ENCODE measurements at regions not wholly inside any gene's neighbourhood (a gene's known extent, or its start where the extent isn't known, plus 50 kb on each side); places are given as distances from the start of the nearest gene placed in this dataset.

DNA sequence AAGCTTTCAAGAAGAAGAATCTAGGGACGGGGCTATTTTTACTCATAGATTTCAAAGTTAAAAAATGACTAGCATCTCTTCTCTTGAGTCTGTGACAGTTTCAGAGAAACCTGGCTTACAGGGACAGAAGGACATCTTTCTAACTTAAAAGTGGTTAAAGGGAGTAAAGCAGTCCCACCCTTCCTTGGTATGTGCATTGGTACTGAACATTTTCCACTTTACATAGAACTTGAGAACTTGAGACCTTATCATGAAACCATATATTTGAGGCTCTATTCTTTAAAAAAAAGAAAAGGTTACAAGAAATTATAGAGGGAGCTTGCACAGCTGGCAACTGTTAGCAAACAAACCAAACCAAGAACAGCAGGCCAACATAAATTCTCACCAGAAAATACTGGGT, 73.4 kb upstream of the GAREM1 start:
- Histone ChIP-seq H2BK15ac (replicated peaks; ENCODE audit: low read depth) (no peak overlapping the region), H3K9ac (ENCODE audit: low read length) (no peak overlapping the region), H3K79me1 (ENCODE audit: low read length) (no peaks in the 10 kb centered on the region), H3K27ac (ENCODE audit: low read depth, low read length) (no peak overlapping the region), H3K18ac (ENCODE audit: low read length) (no peak overlapping the region), H3K4me2 (ENCODE audit: low read length) (no peak overlapping the region), H3K4me1 (ENCODE audit: control insufficient read depth, low read depth, low read length) (peaks cover 2% of the 10 kb centered on the region), H3K27me3 (ENCODE audit: insufficient read depth, low read length, poor library complexity) (no peaks in the 10 kb centered on the region), H3K23ac (ENCODE audit: low read length) (no peak overlapping the region), H3K4ac (ENCODE audit: low read depth, low read length) (no peak overlapping the region), H4K8ac (ENCODE audit: low read depth, low read length) (no peak overlapping the region), H4K5ac (ENCODE audit: low read length) (no peak overlapping the region), H3K56ac (ENCODE audit: low read length) (no peak overlapping the region), H2BK120ac (ENCODE audit: low read depth, low read length) (no peak overlapping the region), H2BK5ac (ENCODE audit: low read length) (no peak overlapping the region), H3K4me3 (ENCODE audit: low read length) (no peak overlapping the region), H2AK5ac (ENCODE audit: low read length) (no peak overlapping the region), H3K79me2 (ENCODE audit: control insufficient read depth, insufficient read depth, low read length) (no peaks in the 10 kb centered on the region), H3K36me3 (ENCODE audit: control insufficient read depth, insufficient read depth, low read length) (no peaks in the 10 kb centered on the region)
- DNase-seq, result no peak
- no CpG with 5 or more reads among the region's 1 CpG for WGBS (ENCODE audit: extremely low coverage, insufficient coverage, low lambda C conversion rate)

DNA sequence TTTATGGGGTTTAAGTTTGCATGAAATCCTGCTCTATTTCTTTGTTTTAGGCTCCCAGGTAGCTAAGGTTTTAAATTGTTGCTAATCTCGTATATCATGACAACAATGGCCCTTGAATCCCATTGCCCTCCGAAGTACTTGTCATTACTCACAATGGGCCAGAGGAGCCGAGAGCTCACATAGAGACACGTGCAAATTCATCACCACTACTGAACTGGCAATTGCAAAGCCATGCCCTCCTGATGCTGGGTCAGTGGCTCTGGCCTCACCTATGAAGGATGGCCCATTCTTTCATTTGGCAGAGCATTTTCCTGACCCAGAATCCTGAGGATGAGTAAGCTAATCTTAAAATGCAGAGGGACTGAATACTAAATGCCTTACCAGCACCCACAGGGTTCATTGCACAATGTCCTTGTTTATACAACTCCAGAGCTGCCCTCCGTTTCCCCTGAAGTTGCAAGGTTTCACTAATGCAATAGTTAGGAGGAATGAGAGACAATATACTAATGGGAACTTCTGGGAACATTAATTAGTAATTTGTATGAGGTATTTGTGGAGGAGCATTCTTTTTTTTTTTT, 71.6 kb upstream of the GAREM1 start:
- no peak overlapping the region for H3K23ac ChIP-seq (ENCODE audit: low read length)
- no peaks in the 10 kb centered on the region for H3K36me3 ChIP-seq (ENCODE audit: control insufficient read depth, insufficient read depth, low read length)
- H4K5ac ChIP-seq (ENCODE audit: low read length), result no peak overlapping the region
- H3K79me1 ChIP-seq (ENCODE audit: low read length), result no peaks in the 10 kb centered on the region
- no peak overlapping the region for H2BK120ac ChIP-seq (ENCODE audit: low read depth, low read length)
- H3K27me3 ChIP-seq (ENCODE audit: insufficient read depth, low read length, poor library complexity), result no peaks in the 10 kb centered on the region
- no peak overlapping the region for H3K27ac ChIP-seq (ENCODE audit: low read depth, low read length)
- H4K8ac ChIP-seq (ENCODE audit: low read depth, low read length), result no peak overlapping the region
- no peak overlapping the region for H3K9ac ChIP-seq (ENCODE audit: low read length)
- H3K18ac ChIP-seq (ENCODE audit: low read length), result no peak overlapping the region
- H3K56ac ChIP-seq (ENCODE audit: low read length), result no peak overlapping the region
- H2BK5ac ChIP-seq (ENCODE audit: low read length), result no peak overlapping the region
- no peak overlapping the region for H3K4me2 ChIP-seq (ENCODE audit: low read length)
- H3K4me1 ChIP-seq (ENCODE audit: control insufficient read depth, low read depth, low read length), result no peaks in the 10 kb centered on the region
- no peak overlapping the region for H3K4ac ChIP-seq (ENCODE audit: low read depth, low read length)
- no peak overlapping the region for H2BK15ac ChIP-seq (replicated peaks; ENCODE audit: low read depth)
- no CpG with 5 or more reads among the region's 5 CpGs for WGBS (ENCODE audit: extremely low coverage, insufficient coverage, low lambda C conversion rate)
- no peak overlapping the region for H2AK5ac ChIP-seq (ENCODE audit: low read length)
- no peaks in the 10 kb centered on the region for H3K79me2 ChIP-seq (ENCODE audit: control insufficient read depth, insufficient read depth, low read length)
- no peak overlapping the region for H3K4me3 ChIP-seq (ENCODE audit: low read length)
- peak; percentile 51 for DNase-seq

DNA sequence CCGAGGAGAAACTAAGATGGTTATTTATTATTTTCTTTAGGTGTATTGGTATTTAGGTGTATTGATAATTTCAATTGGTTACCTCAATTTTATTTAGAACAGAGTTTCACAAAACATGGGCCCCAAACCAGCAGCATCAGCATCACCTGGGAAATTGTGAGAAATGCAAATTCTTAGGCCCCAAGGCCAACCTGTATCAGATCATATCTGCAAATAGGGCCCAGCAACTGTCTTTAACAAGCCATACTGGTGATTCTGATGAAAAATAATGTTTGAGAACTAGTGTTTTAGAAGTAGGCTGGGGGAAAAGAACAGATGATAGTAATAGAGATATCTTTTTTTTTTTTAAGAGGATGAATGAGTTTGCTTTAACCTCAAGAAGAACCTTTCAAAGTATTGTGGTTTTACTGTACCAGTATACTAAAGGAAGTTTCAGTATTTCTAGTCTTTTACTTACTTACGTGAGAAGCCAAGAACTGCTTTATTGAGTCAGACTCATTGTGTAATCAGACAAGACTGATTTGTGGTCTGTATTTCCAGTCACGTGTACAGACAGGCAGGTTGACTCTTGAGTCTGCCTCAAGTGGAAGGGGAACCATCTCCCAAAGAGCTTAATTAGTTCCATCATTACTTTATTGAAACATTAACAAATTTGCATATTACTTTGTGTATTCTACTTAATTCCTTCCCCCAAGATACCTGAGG, 60.4 kb upstream of the GAREM1 start:
- DNase-seq, result no peak
- peaks cover 7% of the 10 kb centered on the region for H3K4me1 ChIP-seq (ENCODE audit: control insufficient read depth, low read depth, low read length)
- no peaks in the 10 kb centered on the region for H3K79me1 ChIP-seq (ENCODE audit: low read length)
- no peak overlapping the region for H3K4ac ChIP-seq (ENCODE audit: low read depth, low read length)
- no peaks in the 10 kb centered on the region for H3K27me3 ChIP-seq (ENCODE audit: insufficient read depth, low read length, poor library complexity)
- H3K18ac ChIP-seq (ENCODE audit: low read length), result no peak overlapping the region
- H2BK5ac ChIP-seq (ENCODE audit: low read length), result no peak overlapping the region
- no peak overlapping the region for H3K27ac ChIP-seq (ENCODE audit: low read depth, low read length)
- H3K56ac ChIP-seq (ENCODE audit: low read length), result no peak overlapping the region
- H3K4me3 ChIP-seq (ENCODE audit: low read length), result no peak overlapping the region
- H3K9ac ChIP-seq (ENCODE audit: low read length), result no peak overlapping the region
- H3K79me2 ChIP-seq (ENCODE audit: control insufficient read depth, insufficient read depth, low read length), result no peaks in the 10 kb centered on the region
- H2BK120ac ChIP-seq (ENCODE audit: low read depth, low read length), result no peak overlapping the region
- H2BK15ac ChIP-seq (replicated peaks; ENCODE audit: low read depth), result no peak overlapping the region
- no peak overlapping the region for H3K23ac ChIP-seq (ENCODE audit: low read length)
- no peak overlapping the region for H3K4me2 ChIP-seq (ENCODE audit: low read length)
- no peak overlapping the region for H4K8ac ChIP-seq (ENCODE audit: low read depth, low read length)
- H4K5ac ChIP-seq (ENCODE audit: low read length), result no peak overlapping the region
- WGBS (ENCODE audit: extremely low coverage, insufficient coverage, low lambda C conversion rate), result 100% methylated on average over 1 of the region's 3 CpGs
- no peak overlapping the region for H2AK5ac ChIP-seq (ENCODE audit: low read length)
- no peaks in the 10 kb centered on the region for H3K36me3 ChIP-seq (ENCODE audit: control insufficient read depth, insufficient read depth, low read length)

DNA sequence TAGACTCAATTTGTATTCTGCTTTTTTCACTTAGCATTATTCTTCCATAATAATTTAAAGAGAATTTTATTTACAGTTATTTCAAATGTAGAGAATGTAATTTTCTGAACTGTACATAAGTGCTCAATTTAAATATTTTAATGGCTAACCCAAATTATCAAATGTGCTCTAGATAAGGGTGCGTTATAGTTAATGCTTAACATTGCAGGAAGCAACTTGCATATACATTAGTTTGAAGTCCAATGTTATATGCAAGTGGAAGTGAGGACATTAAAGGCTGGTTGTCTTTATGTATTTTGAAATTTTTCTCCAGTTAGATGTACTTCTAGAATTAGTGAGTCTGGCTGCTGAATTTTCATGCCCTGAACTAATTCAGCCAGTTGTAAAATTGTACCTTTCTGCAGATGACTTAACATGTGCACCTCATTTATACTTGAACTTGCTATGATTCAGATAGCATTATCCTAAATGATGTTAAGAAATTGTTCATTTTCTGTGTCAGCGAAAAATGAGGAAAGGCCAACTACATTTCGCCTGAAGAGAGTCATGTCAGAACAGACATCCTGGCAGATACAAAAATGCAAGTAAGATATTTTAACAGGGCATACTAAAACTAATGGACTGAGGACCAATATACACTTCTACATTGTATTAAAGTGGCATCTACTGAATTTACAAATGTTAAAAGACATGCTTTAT, 59.2 kb upstream of the GAREM1 start:
- no peak overlapping the region for H2BK5ac ChIP-seq (ENCODE audit: low read length)
- H2BK15ac ChIP-seq (replicated peaks; ENCODE audit: low read depth), result no peak overlapping the region
- H4K8ac ChIP-seq (ENCODE audit: low read depth, low read length), result no peak overlapping the region
- no peak for DNase-seq
- H3K27me3 ChIP-seq (ENCODE audit: insufficient read depth, low read length, poor library complexity), result no peaks in the 10 kb centered on the region
- H3K4me3 ChIP-seq (ENCODE audit: low read length), result no peak overlapping the region
- no peak overlapping the region for H3K4me2 ChIP-seq (ENCODE audit: low read length)
- H3K79me1 ChIP-seq (ENCODE audit: low read length), result no peaks in the 10 kb centered on the region
- no peak overlapping the region for H3K4ac ChIP-seq (ENCODE audit: low read depth, low read length)
- no peak overlapping the region for H3K23ac ChIP-seq (ENCODE audit: low read length)
- no peaks in the 10 kb centered on the region for H3K36me3 ChIP-seq (ENCODE audit: control insufficient read depth, insufficient read depth, low read length)
- no peak overlapping the region for H4K5ac ChIP-seq (ENCODE audit: low read length)
- H3K79me2 ChIP-seq (ENCODE audit: control insufficient read depth, insufficient read depth, low read length), result no peaks in the 10 kb centered on the region
- no peak overlapping the region for H2AK5ac ChIP-seq (ENCODE audit: low read length)
- H3K9ac ChIP-seq (ENCODE audit: low read length), result no peak overlapping the region
- H3K18ac ChIP-seq (ENCODE audit: low read length), result no peak overlapping the region
- no peak overlapping the region for H3K56ac ChIP-seq (ENCODE audit: low read length)
- H3K27ac ChIP-seq (ENCODE audit: low read depth, low read length), result no peak overlapping the region
- H2BK120ac ChIP-seq (ENCODE audit: low read depth, low read length), result no peak overlapping the region
- no CpG with 5 or more reads among the region's 3 CpGs for WGBS (ENCODE audit: extremely low coverage, insufficient coverage, low lambda C conversion rate)
- H3K4me1 ChIP-seq (ENCODE audit: control insufficient read depth, low read depth, low read length), result peaks cover 7% of the 10 kb centered on the region

DNA sequence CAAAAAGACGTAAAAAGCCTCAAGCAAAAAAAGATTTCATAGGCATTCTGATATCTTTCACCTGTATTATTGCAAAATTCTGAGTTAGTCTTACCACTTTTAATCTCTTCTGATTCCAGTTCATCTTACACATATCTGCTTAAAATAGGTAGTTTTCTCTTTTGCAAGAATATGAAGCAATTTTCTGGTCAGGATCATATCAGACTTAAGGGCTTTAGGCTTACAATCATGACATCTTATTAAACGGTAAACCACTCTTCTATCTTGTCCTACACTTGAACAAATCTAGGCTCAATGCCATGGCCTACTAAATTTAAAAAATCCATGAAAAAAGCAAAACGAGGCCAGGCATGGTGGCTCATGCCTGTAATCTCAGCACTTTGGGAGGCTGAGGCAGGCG, 50.1 kb upstream of the GAREM1 start:
- no peak overlapping the region for H3K27ac ChIP-seq (ENCODE audit: low read depth, low read length)
- no peaks in the 10 kb centered on the region for H3K4me1 ChIP-seq (ENCODE audit: control insufficient read depth, low read depth, low read length)
- H3K36me3 ChIP-seq (ENCODE audit: control insufficient read depth, insufficient read depth, low read length), result no peaks in the 10 kb centered on the region
- no peaks in the 10 kb centered on the region for H3K27me3 ChIP-seq (ENCODE audit: insufficient read depth, low read length, poor library complexity)
- no peak overlapping the region for H2BK15ac ChIP-seq (replicated peaks; ENCODE audit: low read depth)
- no peaks in the 10 kb centered on the region for H3K79me1 ChIP-seq (ENCODE audit: low read length)
- no peak overlapping the region for H3K23ac ChIP-seq (ENCODE audit: low read length)
- no peaks in the 10 kb centered on the region for H3K79me2 ChIP-seq (ENCODE audit: control insufficient read depth, insufficient read depth, low read length)
- H4K5ac ChIP-seq (ENCODE audit: low read length), result no peak overlapping the region
- H4K8ac ChIP-seq (ENCODE audit: low read depth, low read length), result no peak overlapping the region
- H3K4me3 ChIP-seq (ENCODE audit: low read length), result no peak overlapping the region
- no peak overlapping the region for H3K4ac ChIP-seq (ENCODE audit: low read depth, low read length)
- no peak overlapping the region for H2BK120ac ChIP-seq (ENCODE audit: low read depth, low read length)
- H3K9ac ChIP-seq (ENCODE audit: low read length), result no peak overlapping the region
- no peak overlapping the region for H3K4me2 ChIP-seq (ENCODE audit: low read length)
- H3K18ac ChIP-seq (ENCODE audit: low read length), result no peak overlapping the region
- no peak for DNase-seq
- no peak overlapping the region for H2BK5ac ChIP-seq (ENCODE audit: low read length)
- H3K56ac ChIP-seq (ENCODE audit: low read length), result no peak overlapping the region
- WGBS (ENCODE audit: extremely low coverage, insufficient coverage, low lambda C conversion rate), result no CpG with 5 or more reads among the region's 4 CpGs
- H2AK5ac ChIP-seq (ENCODE audit: low read length), result no peak overlapping the region

Measured in mesendoderm (in vitro differentiated cells).